NCI-H526 treated with DMSO at 0.1 percent for 48 hours (cell line): ENCODE measurements at regions not wholly inside any gene's neighbourhood (a gene's known extent, or its start where the extent isn't known, plus 50 kb on each side); places are given as distances from the start of the nearest gene placed in this dataset.
"Not testable (repeated sequence)": the region's sequence is repeated elsewhere in the genome, so short reads cannot be mapped to it uniquely, and the experiment has no call there.

ENCODE experiments used
- DNase-seq: peaks from one replicate; lab custom pipeline; 2025; lab: John Stamatoyannopoulos, UW

- DNase-seq, result no peak
Observed at GRCh38 chr4:104330125-104330905, 164.4 kb downstream of the CXXC4 start.

DNA sequence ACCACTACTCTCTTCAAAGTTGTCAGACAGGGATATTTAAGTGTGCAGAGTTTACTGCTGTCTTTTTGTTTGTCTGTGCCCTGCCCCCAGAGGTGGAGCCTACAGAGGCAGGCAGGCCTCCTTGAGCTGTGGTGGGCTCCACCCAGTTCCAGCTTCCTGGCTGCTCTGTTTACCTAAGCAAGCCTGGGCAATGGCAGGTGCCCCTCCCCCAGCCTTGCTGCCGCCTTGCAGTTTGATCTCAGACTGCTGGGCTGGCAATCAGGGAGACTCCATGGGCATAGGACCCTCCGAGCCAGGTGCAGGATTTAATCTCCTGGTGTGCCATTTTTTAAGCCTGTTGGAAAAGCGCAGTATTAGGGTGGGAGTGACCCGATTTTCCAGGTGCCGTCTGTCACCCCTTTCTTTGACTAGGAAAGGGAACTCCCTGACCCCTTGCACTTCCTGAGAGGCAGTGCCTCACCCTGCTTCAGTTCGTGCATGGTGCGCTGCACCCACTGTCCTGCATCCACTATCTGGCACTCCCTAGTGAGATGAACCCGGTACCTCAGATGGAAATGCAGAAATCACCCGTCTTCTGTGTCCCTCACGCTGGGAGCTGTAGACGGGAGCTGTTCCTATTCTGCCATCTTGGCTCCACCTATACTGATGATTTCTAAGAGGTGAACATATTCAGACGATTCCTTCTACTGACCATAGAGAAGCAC, 167.6 kb downstream of the CXXC4 start:
- not testable (repeated sequence) for DNase-seq

DNA sequence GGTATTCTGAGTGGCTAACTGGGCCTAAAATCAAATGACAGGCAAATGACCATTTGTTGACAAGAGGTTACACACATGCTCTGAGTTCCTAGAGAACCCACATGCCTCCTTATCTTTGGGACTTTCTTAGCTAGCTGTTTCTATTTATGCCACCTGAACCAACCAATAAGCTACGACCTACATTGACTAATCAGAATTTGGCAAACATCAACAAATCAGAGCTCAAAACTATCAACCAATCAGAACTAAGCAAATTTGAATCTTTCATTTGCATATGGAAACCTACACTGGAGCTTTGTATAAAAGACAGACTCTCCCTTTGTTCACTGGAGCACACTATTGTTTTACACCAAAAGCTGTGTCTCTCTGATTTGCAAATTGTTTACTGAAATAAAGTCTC, 192.0 kb downstream of the CXXC4 start:
- DNase-seq, result peak; percentile 3

DNA sequence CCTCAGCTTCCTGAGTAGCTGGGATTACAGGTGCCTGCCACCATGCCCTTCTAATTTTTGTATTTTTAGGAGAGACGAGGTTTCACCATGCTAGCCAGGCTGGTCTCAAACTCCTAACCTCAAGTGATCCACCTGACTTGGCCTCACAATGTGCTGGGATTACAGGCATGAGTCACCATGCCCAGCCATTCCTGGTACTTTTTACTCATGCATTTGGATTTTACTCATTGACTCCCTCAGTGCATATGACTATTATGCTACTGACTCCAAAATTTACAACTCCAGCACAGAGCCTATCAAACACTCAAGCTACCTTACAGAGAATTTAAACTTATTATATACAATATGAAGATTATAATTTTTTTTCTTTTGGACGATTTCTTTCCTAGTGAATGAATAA, 199.9 kb downstream of the CXXC4 start:
- DNase-seq, result no peak

GRCh38 chr4:104286867-104287266, 207.8 kb downstream of the CXXC4 start:
- no peak for DNase-seq

DNA sequence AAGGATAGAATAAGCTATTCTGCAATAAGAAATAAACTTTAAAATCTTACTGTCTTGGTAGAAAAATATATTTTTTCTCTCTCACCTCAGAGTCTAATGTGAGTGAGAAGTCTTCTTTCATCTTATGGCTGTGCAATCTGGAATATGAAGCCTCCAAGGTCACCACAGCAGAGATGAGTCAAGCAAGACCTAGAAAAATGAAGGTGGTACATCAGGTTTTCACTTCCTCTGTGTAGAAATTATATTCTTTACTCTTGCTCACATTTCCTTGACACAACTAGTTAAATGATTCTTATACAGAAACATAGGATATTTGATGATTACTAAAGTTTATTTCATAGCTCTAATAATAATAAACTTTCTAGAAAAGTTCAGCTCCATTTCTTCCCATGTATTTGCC, 211.4 kb downstream of the CXXC4 start:
- no peak for DNase-seq

- DNase-seq, result no peak
Observed at GRCh38 chr4:104279744-104280143, 214.9 kb downstream of the CXXC4 start.

DNA sequence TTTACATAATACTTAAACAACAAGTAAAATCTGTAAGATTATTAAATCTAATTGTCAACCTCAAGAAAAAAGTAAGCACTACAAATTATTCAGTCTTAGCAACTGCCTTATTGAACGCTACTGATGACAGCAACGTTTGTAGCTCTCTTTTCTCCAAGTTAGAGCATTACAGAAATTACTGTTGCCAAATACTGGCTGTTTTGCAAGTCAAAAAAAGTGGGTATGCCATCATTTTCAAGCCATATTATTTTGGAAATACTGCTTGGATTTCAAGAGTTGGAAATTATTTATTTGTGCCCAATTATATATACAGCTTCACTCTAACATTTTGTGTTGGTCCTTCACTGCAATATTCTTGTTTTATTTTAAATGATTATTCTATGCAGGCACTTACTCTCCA, 221.7 kb downstream of the CXXC4 start:
- no peak for DNase-seq

DNA sequence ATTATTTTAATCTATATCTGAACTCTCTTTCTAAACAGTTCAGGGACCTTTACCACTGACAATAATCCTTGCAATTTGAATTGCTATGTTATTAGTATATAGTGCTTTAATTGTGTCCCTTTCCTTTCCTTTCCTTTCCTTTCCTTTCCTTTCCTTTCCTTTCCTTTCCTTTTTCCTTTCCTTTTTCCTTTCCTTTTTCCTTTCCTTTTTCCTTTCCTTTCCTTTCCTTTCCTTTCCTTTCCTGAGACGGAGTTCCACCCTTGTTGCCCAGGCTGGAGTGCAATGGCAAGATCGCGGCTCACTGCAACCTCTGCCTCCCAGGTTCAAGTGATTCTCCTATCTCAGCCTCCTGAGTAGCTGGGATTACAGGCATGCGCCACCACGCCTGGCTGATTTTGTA, 225.1 kb downstream of the CXXC4 start:
- DNase-seq, result not testable (repeated sequence)

DNA sequence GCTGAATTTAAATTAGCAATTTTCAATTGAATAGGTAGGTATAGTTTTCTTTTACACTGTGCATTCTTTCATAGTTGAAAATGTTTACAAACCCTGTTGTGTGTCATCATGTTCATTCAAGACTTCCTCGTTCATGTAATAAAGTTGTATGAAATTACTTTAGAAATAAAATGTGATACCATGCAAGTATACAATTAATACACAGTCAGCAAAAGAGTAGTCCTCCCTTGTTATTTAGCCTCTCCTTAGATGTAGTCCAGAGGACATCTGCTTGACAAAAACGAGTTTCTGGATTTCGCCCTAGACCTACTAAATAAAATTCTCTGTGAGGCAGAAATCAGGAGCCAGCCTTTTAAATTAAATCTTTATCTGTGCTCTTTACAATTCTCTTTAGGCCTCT, 231.6 kb downstream of the CXXC4 start:
- no peak for DNase-seq

DNA sequence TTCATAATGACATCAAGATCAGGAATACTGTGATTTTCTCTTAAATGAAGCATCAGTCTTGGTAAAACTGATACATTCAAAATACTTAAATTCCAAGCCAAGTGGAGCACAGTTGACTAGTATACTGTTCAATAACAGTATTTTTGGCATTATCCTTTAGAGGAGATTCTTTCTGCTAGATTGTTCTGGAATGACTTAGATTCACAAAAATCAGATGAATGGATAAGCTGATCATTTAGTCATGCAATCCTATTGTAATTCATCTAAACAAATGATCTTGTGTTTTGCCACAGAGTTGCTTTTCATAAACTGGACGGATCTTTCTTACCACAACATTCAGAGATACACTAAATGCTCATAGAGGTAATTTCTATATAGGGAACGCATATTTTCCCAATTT, 232.0 kb downstream of the CXXC4 start:
- DNase-seq, result no peak

GRCh38 chr4:104248726-104249125, 246.0 kb downstream of the CXXC4 start:
- no peak for DNase-seq

DNA sequence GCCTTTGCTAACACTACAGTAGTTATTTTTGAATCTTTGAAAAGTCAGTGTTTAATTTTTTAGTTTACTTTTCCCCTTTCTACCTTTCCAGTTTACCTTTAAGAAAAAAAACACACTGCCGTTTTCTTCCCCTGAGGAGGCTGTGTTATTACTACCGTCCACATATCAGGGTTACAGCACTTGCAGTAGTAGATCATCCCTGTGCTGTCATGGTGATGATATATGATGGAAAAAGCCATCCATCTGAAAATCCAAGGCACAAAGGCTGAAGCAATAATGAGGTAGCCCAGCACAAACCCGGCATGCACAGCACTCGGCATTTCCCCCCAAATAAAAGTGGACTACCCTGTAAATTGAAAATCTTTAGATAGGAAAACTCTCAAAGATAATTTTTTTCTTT, 258.7 kb downstream of the CXXC4 start:
- DNase-seq, result no peak

- no peak for DNase-seq
Observed at GRCh38 chr4:104217526-104217925, 277.2 kb downstream of the CXXC4 start.

DNA sequence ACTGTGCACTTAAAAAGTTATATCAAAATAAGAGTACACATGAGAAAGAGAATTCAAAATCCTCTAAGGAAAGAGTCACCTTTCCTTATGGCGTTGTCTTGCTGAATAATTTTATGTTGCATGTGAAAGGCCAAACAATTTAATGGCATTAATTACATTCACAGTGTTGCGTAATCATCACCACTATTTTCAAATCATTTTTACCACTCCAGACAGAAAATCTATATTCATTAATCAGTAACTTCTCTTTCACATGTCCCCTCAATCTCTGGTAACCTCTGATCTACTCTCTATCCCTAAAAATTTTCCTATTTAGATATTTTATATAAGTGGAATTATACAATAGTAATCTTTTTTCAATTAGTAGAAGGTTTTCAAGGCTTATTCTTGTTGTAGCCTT, 283.0 kb downstream of the CXXC4 start:
- DNase-seq, result no peak

- DNase-seq, result no peak
Observed at GRCh38 chr4:104210420-104210819, 284.3 kb downstream of the CXXC4 start.

- no peak for DNase-seq
Observed at GRCh38 chr4:104206784-104207183, 287.9 kb downstream of the CXXC4 start.

GRCh38 chr4:104205116-104205515, 289.6 kb downstream of the CXXC4 start:
- DNase-seq, result no peak

DNA sequence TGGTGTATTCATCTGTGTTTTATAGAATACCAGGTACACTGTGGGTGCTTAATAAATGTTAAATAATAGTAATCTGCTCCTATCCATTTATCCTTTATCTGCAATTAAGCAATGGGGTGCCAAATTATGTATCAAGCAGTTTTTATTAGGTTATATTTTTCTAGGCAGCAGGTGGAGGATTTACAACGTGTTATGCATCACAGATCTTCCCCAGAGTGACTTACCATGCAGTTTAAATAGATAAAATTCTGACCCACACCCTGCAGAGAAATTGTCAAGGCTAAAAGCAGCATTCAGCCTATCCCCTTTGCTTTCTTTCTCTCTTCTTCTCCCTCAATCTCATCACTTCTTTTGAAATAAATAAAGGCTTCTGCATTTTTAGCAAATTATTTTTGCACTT, 306.4 kb downstream of the CXXC4 start:
- no peak for DNase-seq

DNA sequence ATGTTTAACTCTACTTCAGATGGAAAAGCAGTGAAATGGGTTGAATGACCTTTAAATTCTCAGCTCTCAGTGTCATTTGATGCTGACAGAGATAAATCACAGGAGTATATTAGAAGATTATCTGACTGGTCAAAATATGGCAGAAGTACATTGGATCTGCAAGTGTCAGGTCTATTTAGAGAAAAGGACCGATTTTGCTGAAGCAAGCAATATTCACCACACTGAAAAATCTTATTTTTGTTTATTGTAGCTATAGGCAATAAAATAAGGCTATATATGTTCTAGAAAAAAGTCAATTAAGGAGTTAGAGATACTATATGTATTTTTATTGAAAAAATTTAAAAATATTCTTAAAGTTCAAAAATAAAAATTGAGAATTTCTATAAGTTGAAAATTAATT, 325.3 kb downstream of the CXXC4 start:
- no peak for DNase-seq

DNA sequence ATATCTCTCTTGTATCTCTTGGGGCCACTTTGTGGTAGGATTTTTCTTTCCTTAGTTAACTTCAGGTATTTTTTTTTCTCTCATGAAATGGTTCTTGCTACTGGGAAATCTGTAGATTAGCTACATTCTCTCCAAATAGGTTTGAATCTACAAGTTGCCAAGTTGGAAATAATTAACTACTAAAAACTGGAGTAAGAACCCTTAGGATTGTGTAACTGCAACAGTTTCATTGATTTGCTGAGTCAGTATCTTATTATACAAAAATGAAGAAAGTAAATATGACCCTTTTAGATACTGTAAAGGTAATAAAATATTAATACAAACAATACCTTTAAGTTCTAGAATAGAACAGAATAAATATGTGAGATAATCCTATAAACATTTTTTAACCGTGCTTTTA, 327.9 kb downstream of the CXXC4 start:
- no peak for DNase-seq

DNA sequence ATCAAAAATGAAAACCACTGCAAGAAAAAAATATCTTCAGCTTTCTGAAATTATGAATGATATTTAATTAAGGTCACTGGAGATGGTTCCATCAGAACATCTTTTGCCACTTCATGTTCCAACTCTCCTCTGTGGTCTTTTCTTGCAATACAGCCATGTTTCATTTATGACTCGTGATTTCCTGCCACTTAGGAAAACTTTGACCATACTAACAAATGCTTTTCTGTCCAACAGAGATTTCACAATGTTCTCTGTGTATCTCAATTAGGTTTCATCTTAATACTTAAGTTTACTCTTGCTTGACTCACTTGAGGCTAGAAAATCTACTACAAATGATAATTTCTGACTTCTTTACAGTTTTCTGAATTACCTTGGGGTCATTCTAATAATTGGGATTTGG, 330.9 kb downstream of the CXXC4 start:
- DNase-seq, result no peak

GRCh38 chr4:104146048-104146447, 348.6 kb downstream of the CXXC4 start:
- DNase-seq, result no peak

DNA sequence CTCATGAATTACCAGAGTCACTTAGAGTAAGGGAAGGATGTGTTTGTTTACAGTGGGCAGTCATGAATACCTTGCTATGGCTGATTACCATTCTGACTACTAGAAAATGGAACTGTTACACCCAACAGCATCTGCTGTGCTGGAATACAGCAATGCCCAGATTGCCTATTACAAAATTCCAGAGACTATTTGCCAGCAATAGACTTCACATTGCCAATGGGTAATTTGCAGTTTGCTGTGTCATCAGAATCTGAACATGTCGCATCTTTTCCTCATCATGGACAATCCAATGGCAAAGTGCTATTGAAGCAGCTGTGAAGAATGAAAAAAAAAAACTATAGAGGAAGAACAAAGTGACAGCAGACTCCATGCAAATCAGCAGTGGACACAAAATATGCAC, 356.6 kb downstream of the CXXC4 start:
- DNase-seq, result no peak
